ENCODE measurements at regions not wholly inside any gene's neighbourhood (a gene's known extent, or its start where the extent isn't known, plus 50 kb on each side); places are given as distances from the start of the nearest gene placed in this dataset.

- TF ChIP-seq CTCF (IDR thresholded peaks at IDR 0.05), result no peak
- TF ChIP-seq EP300 (IDR thresholded peaks at IDR 0.05; ENCODE audit: low read depth), result no peak
- no peak for TF ChIP-seq POLR2A (IDR thresholded peaks at IDR 0.05)
Observed at GRCh38 chr3:115301364-115301860, 154.3 kb upstream of the ZBTB20 start.
